GM12878 (cell line): ENCODE measurements at regions not wholly inside any gene's neighbourhood (a gene's known extent, or its start where the extent isn't known, plus 50 kb on each side); places are given as distances from the start of the nearest gene placed in this dataset.

Experiments used
- ATAC-seq: fragments of 200-7000 bp; cut with Tn5 transposase; 3 replicates; pipeline ENCODE4 v1.9.1; 2020; ENCODE audit warnings: mild to moderate bottlenecking, moderate library complexity
- BruUV-seq: library from RNA; stranded (reverse); fragments of 400-500 nt; replicated peaks from 2 replicates; lab custom pipeline; 2021; lab: Mats Ljungman, UMichigan
- CTCF ChIA-PET: fragments of 300-600 bp; sonication (Branson Sonifier 250); formaldehyde crosslinking; extraction: SDS; loops from one replicate; lab custom pipeline; 2021; ENCODE audit warnings: inconsistent platforms; lab: Yijun Ruan, JAX
- POLR2A ChIA-PET: fragments of 350-600 bp; formaldehyde crosslinking; extraction: SDS; loops from one replicate; lab custom pipeline; 2021; ENCODE audit warnings: inconsistent platforms; lab: Charles Lee
- RAD21 ChIA-PET: fragments of 300-600 bp; sonication (Branson Sonifier 250); formaldehyde crosslinking; loops from one replicate; lab custom pipeline; 2023; ENCODE audit warnings: antibody characterized with exemption; ENCODE audit not compliant: unreplicated experiment; lab: Charles Lee
- SMC1A ChIA-PET: fragments of 300-600 bp; sonication (Branson Sonifier 250); formaldehyde crosslinking; loops from one replicate; lab custom pipeline; 2023; ENCODE audit not compliant: unreplicated experiment, uncharacterized antibody; lab: Charles Lee
- DNase-seq: peaks from one replicate; pipeline ENCODE4 v3.0.0-alpha.2; 2011; ENCODE audit warnings: low read depth, low spot score
- FAIRE-seq: peaks from 3 replicates; lab custom pipeline; 2011; peaks lifted over from hg19 to GRCh38; lab: Jason Lieb, UNC
- H2AFZ ChIP-seq: 2 replicates; pipeline ENCODE4 v1.6.0; 2011; ENCODE audit warnings: low read depth, low read length, control low read depth; ENCODE audit not compliant: control insufficient read depth
- H3K27ac ChIP-seq: 2 replicates; pipeline ENCODE4 v1.5.1; 2011; ENCODE audit warnings: control low read depth; ENCODE audit not compliant: control insufficient read depth, insufficient read depth
- H3K27me3 ChIP-seq, 2 experiments: replicated peaks in 1 of 2; 2 replicates each; pipeline versions ENCODE4 v1.6.0 to v1.6.1; 2011; ENCODE audit warnings: low read length in 1 of 2; ENCODE audit not compliant: control insufficient read depth in 2 of 2, insufficient read depth in 2 of 2
- H3K36me3 ChIP-seq, 2 experiments: 2 replicates each; pipeline ENCODE4 v1.5.1; 2011; ENCODE audit warnings: low read length in 1 of 2; ENCODE audit not compliant: control insufficient read depth in 2 of 2, insufficient read depth in 2 of 2
- H3K4me1 ChIP-seq: 2 replicates; pipeline ENCODE4 v1.6.1; 2011; ENCODE audit warnings: mild to moderate bottlenecking, low read length, moderate library complexity, mixed read lengths; ENCODE audit not compliant: control insufficient read depth, insufficient read depth
- H3K4me2 ChIP-seq: 2 replicates; pipeline ENCODE4 v1.6.0; 2011; ENCODE audit warnings: control low read depth; ENCODE audit not compliant: control insufficient read depth, insufficient read depth
- H3K4me3 ChIP-seq: fragments of 200-600 bp; sonication (generic); 2 replicates; pipeline ENCODE4 v1.5.1; 2016
- H3K79me2 ChIP-seq: 2 replicates; pipeline ENCODE4 v1.6.0; 2011; ENCODE audit warnings: low read length; ENCODE audit not compliant: control insufficient read depth, insufficient read depth
- H3K9ac ChIP-seq: 2 replicates; pipeline ENCODE4 v1.8.0; 2011; ENCODE audit warnings: low read length, control low read depth, mixed read lengths; ENCODE audit not compliant: control insufficient read depth, insufficient read depth
- H3K9me3 ChIP-seq: replicated peaks from 3 replicates; pipeline ENCODE4 v1.5.1; 2011; ENCODE audit warnings: mild to moderate bottlenecking, low read length; ENCODE audit not compliant: control insufficient read depth, insufficient read depth
- H4K20me1 ChIP-seq: 2 replicates; pipeline ENCODE4 v1.6.0; 2011; ENCODE audit not compliant: control insufficient read depth, insufficient read depth
- ATF2 ChIP-seq: IDR thresholded peaks from 2 replicates; pipeline ENCODE4 v1.6.1; 2012; ENCODE audit warnings: low read length, inconsistent platforms
- BCL11A ChIP-seq: IDR thresholded peaks from 2 replicates; pipeline ENCODE4 v1.6.1; 2011; ENCODE audit warnings: low read depth, low read length
- BCL3 ChIP-seq: IDR thresholded peaks from 2 replicates; pipeline ENCODE4 v1.6.1; 2011; ENCODE audit warnings: borderline replicate concordance, low read depth, mild to moderate bottlenecking, moderate library complexity, low read length; ENCODE audit not compliant: insufficient read depth, poor library complexity, severe bottlenecking
- BMI1 ChIP-seq: fragments of 450-650 bp; IDR thresholded peaks from 2 replicates; pipeline ENCODE4 v1.6.1; 2016; ENCODE audit warnings: mild to moderate bottlenecking, moderate library complexity, borderline replicate concordance
- CBFB ChIP-seq: IDR thresholded peaks from 2 replicates; pipeline ENCODE4 v1.6.1; 2016; ENCODE audit warnings: antibody characterized with exemption, low read depth
- DPF2 ChIP-seq: fragments of 450-650 bp; IDR thresholded peaks from 2 replicates; pipeline ENCODE4 v1.6.1; 2017; ENCODE audit warnings: mild to moderate bottlenecking
- E4F1 ChIP-seq: fragments of 450-650 bp; IDR thresholded peaks from 2 replicates; pipeline ENCODE4 v1.6.1; 2018; ENCODE audit warnings: borderline replicate concordance, mild to moderate bottlenecking; ENCODE audit not compliant: partially characterized antibody
- IRF5 ChIP-seq: fragments of 450-650 bp; IDR thresholded peaks from 2 replicates; pipeline ENCODE4 v1.6.1; 2017; ENCODE audit warnings: borderline replicate concordance
- KLF5 ChIP-seq: fragments of 450-650 bp; IDR thresholded peaks from 2 replicates; pipeline ENCODE4 v1.6.1; 2014; ENCODE audit warnings: mild to moderate bottlenecking; ENCODE audit not compliant: partially characterized antibody
- NFIC ChIP-seq: IDR thresholded peaks from 2 replicates; pipeline ENCODE4 v1.6.1; 2012; ENCODE audit warnings: low read depth, mild to moderate bottlenecking, inconsistent platforms, low read length, moderate library complexity
- TCF7 ChIP-seq: IDR thresholded peaks from 2 replicates; pipeline ENCODE4 v1.6.1; 2014; ENCODE audit warnings: antibody characterized with exemption, borderline replicate concordance
- YY1 ChIP-seq: IDR thresholded peaks from 2 replicates; pipeline ENCODE4 v1.6.1; 2011; ENCODE audit warnings: low read depth, mild to moderate bottlenecking, low read length
- ZSCAN29 ChIP-seq: fragments of 450-650 bp; IDR thresholded peaks from 2 replicates; pipeline ENCODE4 v1.6.1; 2017; ENCODE audit warnings: mild to moderate bottlenecking, moderate library complexity
- WGBS: methylation state at CpG from one replicate; pipeline ENCODE4 v1.1.6; 2016; ENCODE audit warnings: low lambda C conversion rate; ENCODE audit not compliant: insufficient replicate concordance, insufficient coverage; ENCODE audit errors: missing lambda C conversion rate; 5-methylcytosine and 5-hydroxymethylcytosine counted together
- in situ Hi-C: fragments of 300-500 bp; cut with MboI; formaldehyde crosslinking; loops from 9 replicates; pipeline ENCODE4 v1.14.3; 2018; ENCODE audit warnings: mixed read lengths
- intact Hi-C: fragments of 100-400 bp; cut with micrococcal nuclease; formaldehyde crosslinking; loops from one replicate; pipeline ENCODE4 v1.14.2; 2022; ENCODE audit not compliant: unreplicated experiment

- TF ChIP-seq E4F1: no peak
Observed at GRCh38 chr2:151053661-151053990, 208.0 kb downstream of the RBM43 start (continued).

GRCh38 chr2:151052850-151053660 is 208.6 kb downstream of the RBM43 start:
- no peak for FAIRE-seq
- no peak overlapping the region for H3K27ac ChIP-seq
- ChIA-PET CTCF (interaction anchor here (1.1 to 3.7 kb wide), 9 partner anchors 108 to 1464 kb away, joined by 3 to 24 read pairs (median 3); no protein-coding TSS in a partner anchor), SMC1A (interaction anchor here (1.5 to 4.1 kb wide), 5 partner anchors 118 to 1455 kb away, joined by 3 to 18 read pairs (median 9); no protein-coding TSS in a partner anchor), POLR2A (no interaction called here), RAD21 (interaction anchor here (1.0 to 1.1 kb wide), 2 partner anchors 1454 to 1456 kb away, joined by 3 to 4 read pairs; no protein-coding TSS in a partner anchor)
- no peak for DNase-seq
- H4K20me1 ChIP-seq: no peaks in the 10 kb centered on the region
- TF ChIP-seq ATF2 (no peak), KLF5 (no peak), TCF7 (no peak), CBFB (no peak), BCL11A (no peak), NFIC (no peak), BMI1 (no peak), YY1 (no peak), DPF2 (no peak), BCL3 (no peak), ZSCAN29 (no peak), IRF5 (no peak)
- no TSS peak for BruUV-seq
- 6% methylated on average over 1 of the region's 1 CpG for WGBS
- H3K27me3 ChIP-seq: no peaks in the 10 kb centered on the region
- no peak for ATAC-seq
- no peaks in the 10 kb centered on the region for H3K4me1 ChIP-seq
- H3K36me3 ChIP-seq: no peaks in the 10 kb centered on the region
- no peaks in the 10 kb centered on the region for H3K79me2 ChIP-seq
- H3K9ac ChIP-seq: no peak overlapping the region
- no peak overlapping the region for H2AFZ ChIP-seq
- H3K9me3 ChIP-seq: no peaks in the 10 kb centered on the region
- H3K4me3 ChIP-seq: no peak overlapping the region
- no peak overlapping the region for H3K4me2 ChIP-seq
- intact Hi-C loops (loop anchor here (5.0 kb wide), 3 partner anchors 184 to 801 kb away; no protein-coding TSS in a partner anchor), in situ Hi-C loops (loop anchor here (5.0 kb wide), 1 partner anchor 1456 kb away; no protein-coding TSS in a partner anchor)
